ENCODE measurements at regions not wholly inside any gene's neighbourhood (a gene's known extent, or its start where the extent isn't known, plus 50 kb on each side); places are given as distances from the start of the nearest gene placed in this dataset.

DNA sequence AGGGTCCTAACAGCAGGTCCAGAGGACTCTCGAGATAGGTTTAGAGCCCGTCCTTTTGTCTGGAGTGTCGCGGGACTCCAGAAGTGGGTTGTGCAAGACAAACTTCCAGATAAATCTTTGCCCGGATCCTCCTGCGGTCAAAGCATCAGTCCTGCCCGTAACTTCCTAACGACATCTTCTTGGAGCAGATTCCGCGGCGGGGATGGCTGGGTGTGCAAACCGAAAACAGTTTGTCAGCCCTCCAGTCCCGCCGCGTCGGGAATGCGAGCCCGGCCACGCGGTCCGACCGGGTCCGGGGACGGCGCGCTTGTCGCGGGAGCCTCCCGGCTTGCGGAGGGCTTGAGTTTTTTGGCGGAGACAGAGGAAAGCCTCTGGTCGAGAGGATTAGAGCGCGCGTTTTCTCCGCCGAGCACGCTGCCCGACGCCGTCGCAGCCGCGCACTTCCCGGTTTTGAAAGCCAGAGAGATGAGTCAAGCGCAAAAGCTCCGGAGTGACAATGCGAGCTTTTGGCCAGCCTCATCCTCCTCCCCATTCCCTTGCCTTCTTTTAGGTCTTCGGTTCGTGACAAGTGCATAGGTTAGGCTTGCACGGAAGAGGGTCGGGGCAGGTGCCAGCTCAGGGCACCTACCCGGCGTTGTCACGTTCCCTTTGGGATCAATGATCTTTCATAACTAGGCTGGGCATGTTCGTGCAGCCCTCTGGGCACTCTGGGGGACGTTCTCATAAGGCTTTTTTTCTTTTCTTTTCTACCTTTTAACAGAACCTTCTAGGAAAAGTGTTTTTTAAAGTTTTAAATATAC, 91.3 kb upstream of the PRDM1 start:
- no peak for TF ChIP-seq YY1 (IDR thresholded peaks at IDR 0.05; ENCODE audit: low read depth)
- TF ChIP-seq FOXM1 (IDR thresholded peaks at IDR 0.05; ENCODE audit: low read depth), result no peak
- no peak for TF ChIP-seq TCF12 (IDR thresholded peaks at IDR 0.05)
- TF ChIP-seq, protein P1, sequence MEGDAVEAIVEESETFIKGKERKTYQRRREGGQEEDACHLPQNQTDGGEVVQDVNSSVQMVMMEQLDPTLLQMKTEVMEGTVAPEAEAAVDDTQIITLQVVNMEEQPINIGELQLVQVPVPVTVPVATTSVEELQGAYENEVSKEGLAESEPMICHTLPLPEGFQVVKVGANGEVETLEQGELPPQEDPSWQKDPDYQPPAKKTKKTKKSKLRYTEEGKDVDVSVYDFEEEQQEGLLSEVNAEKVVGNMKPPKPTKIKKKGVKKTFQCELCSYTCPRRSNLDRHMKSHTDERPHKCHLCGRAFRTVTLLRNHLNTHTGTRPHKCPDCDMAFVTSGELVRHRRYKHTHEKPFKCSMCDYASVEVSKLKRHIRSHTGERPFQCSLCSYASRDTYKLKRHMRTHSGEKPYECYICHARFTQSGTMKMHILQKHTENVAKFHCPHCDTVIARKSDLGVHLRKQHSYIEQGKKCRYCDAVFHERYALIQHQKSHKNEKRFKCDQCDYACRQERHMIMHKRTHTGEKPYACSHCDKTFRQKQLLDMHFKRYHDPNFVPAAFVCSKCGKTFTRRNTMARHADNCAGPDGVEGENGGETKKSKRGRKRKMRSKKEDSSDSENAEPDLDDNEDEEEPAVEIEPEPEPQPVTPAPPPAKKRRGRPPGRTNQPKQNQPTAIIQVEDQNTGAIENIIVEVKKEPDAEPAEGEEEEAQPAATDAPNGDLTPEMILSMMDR (IDR thresholded peaks at IDR 0.05), result no peak; the same call in 1 of the 2 replicates
- TF ChIP-seq, protein P2, sequence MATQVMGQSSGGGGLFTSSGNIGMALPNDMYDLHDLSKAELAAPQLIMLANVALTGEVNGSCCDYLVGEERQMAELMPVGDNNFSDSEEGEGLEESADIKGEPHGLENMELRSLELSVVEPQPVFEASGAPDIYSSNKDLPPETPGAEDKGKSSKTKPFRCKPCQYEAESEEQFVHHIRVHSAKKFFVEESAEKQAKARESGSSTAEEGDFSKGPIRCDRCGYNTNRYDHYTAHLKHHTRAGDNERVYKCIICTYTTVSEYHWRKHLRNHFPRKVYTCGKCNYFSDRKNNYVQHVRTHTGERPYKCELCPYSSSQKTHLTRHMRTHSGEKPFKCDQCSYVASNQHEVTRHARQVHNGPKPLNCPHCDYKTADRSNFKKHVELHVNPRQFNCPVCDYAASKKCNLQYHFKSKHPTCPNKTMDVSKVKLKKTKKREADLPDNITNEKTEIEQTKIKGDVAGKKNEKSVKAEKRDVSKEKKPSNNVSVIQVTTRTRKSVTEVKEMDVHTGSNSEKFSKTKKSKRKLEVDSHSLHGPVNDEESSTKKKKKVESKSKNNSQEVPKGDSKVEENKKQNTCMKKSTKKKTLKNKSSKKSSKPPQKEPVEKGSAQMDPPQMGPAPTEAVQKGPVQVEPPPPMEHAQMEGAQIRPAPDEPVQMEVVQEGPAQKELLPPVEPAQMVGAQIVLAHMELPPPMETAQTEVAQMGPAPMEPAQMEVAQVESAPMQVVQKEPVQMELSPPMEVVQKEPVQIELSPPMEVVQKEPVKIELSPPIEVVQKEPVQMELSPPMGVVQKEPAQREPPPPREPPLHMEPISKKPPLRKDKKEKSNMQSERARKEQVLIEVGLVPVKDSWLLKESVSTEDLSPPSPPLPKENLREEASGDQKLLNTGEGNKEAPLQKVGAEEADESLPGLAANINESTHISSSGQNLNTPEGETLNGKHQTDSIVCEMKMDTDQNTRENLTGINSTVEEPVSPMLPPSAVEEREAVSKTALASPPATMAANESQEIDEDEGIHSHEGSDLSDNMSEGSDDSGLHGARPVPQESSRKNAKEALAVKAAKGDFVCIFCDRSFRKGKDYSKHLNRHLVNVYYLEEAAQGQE (IDR thresholded peaks at IDR 0.05; ENCODE audit: low read depth, low read length), result no peak
- TF ChIP-seq, protein P3, sequence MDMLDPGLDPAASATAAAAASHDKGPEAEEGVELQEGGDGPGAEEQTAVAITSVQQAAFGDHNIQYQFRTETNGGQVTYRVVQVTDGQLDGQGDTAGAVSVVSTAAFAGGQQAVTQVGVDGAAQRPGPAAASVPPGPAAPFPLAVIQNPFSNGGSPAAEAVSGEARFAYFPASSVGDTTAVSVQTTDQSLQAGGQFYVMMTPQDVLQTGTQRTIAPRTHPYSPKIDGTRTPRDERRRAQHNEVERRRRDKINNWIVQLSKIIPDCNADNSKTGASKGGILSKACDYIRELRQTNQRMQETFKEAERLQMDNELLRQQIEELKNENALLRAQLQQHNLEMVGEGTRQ (IDR thresholded peaks at IDR 0.05; ENCODE audit: borderline replicate concordance, low read depth, low read length), result no peak
- peak; percentile 19; the same call in 1 of the 2 replicates for TF ChIP-seq NFIC (IDR thresholded peaks at IDR 0.05; ENCODE audit: borderline replicate concordance)
